Astrocyte of the spinal cord (primary cell): ENCODE measurements at regions not wholly inside any gene's neighbourhood (a gene's known extent, or its start where the extent isn't known, plus 50 kb on each side); places are given as distances from the start of the nearest gene placed in this dataset.

Source experiments
- DNase-seq: peaks from one replicate; pipeline ENCODE4 v3.0.0; 2011; ENCODE audit warnings: low read depth, low spot score
- H3K4me3 ChIP-seq: 2 replicates; pipeline ENCODE4 v1.5.1; 2011; ENCODE audit warnings: low read depth, mild to moderate bottlenecking, low read length, moderate library complexity
- in situ Hi-C: cut with HindIII; loops from 2 replicates; pipeline ENCODE4 v1.10.0; 2017; ENCODE audit warnings: low sequenced_read_pairs
- TF ChIP-seq, protein P1 (sequence below): IDR thresholded peaks from 2 replicates; pipeline ENCODE4 v1.5.1; 2012; ENCODE audit warnings: low read depth, mild to moderate bottlenecking, low read length, inconsistent platforms

DNA sequence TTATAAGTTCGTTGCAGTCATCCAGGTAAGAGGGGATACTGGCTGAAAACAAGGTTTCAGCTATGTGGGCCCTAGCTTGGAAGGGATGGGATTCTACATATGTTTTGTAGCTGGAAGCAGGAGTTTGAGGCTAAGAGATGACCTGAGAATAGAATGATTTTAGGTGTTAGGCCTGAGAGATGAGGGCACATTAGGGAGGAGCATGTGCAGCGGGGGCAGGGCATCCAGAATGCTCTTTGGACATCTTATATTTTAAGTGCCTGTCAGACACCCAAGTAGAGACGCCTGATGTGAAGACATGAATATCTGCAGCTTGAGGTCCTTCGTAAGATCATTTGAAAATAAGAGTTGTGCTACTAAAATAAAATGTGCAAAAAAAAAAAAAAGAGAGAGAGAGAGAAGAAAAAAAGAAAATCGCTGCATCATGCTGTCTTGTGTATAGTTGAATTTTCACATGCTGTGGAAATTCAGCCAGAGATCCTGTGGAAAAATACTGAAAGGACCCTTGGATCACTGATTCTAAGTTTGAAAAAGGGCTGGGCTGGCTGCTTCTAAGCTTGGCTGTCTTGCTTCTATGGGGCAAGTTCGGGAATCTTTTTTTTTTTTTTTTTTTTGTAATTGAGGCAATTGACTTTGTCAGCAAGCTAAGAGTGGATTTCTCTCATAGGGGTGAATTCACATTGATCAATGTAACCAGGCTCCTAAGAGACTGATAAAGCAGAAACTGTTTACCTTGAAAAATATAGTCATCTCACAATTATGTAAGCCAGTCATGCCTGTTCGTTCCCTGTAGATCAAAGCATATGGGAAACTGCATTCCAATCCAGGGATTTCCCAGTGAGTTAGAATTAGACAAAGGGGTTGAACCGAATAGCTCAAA is 341.0 kb upstream of the GATB start:
- TF ChIP-seq, protein P1, sequence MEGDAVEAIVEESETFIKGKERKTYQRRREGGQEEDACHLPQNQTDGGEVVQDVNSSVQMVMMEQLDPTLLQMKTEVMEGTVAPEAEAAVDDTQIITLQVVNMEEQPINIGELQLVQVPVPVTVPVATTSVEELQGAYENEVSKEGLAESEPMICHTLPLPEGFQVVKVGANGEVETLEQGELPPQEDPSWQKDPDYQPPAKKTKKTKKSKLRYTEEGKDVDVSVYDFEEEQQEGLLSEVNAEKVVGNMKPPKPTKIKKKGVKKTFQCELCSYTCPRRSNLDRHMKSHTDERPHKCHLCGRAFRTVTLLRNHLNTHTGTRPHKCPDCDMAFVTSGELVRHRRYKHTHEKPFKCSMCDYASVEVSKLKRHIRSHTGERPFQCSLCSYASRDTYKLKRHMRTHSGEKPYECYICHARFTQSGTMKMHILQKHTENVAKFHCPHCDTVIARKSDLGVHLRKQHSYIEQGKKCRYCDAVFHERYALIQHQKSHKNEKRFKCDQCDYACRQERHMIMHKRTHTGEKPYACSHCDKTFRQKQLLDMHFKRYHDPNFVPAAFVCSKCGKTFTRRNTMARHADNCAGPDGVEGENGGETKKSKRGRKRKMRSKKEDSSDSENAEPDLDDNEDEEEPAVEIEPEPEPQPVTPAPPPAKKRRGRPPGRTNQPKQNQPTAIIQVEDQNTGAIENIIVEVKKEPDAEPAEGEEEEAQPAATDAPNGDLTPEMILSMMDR, result no peak
- in situ Hi-C loops, result no loop called here
- peak; percentile 40 for DNase-seq
- no peak overlapping the region for H3K4me3 ChIP-seq

DNA sequence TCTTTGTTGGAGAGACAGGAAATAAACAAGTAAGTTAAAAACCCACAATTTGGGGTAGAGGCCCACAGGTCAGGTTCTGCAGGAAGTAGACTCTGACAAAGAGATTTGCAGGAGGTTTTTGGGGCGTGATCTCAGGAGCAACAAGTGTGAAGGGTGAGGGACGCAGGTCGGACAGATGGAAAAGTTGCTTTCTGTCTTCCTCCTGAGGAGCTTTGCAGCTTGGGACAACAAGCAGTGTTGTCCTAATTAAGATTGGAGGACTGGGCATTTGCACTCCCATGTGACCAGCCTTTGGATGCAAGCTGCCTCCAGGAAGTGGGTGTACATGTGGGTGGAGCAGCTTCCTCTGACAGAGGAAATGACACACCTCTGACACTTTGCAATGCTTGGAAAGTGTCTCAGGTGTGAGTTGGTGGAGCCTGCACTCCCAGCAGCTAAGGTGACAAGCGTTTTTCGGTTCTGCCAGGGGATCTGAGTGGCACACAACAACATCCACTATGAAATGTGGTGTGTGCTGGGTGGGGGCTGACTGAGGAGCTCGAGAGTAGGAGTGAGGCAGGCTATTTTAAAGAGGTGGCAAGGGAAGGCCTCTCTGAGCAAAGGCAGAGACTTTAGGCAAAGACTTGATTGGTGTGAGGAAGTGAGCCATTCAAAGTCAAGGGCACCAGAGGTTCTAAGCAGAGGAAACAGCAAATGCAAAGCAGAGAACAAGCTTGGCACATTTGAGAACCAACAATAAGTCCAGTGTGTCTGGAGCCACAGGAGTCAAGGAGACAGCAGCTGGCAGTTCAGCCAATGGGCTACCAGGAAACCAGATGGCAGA is 339.8 kb upstream of the GATB start:
- DNase-seq, result no peak
- H3K4me3 ChIP-seq, result no peak overlapping the region
- in situ Hi-C loops, result no loop called here
- TF ChIP-seq, protein P1, result no peak

DNA sequence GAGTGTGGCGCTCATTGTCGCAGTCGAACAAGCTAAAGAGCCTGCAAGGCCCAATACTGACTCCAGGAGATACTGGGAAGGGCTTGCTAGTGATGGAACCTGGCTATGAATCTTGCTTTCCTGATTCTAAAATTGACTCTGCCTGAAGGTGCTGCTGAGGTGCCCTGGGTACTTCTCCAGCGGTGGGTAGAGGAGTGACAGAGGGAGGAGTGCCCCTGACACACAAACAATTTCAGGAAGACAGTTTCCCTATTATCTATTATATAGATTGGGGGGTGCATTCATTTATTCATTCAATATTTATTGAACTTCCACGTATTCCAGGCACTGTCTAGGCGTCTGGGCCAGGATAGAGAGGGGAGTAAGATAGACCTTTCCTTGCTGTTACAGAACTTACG is 339.2 kb upstream of the GATB start:
- DNase-seq, result no peak
- no peak overlapping the region for H3K4me3 ChIP-seq
- TF ChIP-seq, protein P1, result no peak
- in situ Hi-C loops, result no loop called here

DNA sequence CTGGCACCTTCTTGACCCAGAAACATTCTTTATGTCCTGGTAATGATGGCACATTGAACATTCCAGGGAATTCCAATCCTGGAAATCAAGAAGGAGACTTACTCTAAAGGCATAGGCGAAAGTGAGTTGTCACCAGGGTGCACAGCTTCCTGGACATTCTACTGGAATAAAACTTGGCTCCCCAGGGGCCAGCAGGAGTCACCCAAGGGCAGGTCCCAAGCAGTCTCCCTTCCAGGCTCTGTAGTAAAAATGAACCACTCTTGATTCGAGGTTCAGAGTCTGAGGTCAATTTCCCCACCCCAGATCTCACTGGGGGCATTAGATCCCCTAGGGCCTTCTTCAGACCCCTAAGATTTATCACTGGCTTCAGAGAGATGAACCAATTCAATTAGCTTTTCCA is 338.7 kb upstream of the GATB start:
- DNase-seq, result no peak
- TF ChIP-seq, protein P1, result peak; percentile 7
- in situ Hi-C loops, result no loop called here
- H3K4me3 ChIP-seq, result no peak overlapping the region

DNA sequence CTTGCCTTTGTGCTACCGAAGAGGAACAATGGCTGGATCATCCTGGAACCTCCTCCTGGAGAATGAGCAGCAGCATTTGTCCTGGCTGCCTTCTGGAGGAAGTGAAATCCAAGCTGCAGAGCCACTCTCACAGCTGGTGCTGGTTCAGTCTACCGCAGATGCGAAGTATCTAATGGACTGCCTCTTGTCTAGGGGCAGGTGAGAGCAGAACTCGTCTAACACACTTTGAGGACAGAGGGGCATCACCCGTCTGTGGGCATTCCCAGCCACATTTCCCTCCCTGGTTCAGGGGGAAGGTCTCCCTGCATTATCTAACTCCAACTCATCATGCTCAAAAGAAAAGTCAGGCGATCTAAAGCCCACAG is 338.2 kb upstream of the GATB start:
- DNase-seq, result no peak
- TF ChIP-seq, protein P1, result no peak
- in situ Hi-C loops, result no loop called here
- no peak overlapping the region for H3K4me3 ChIP-seq

DNA sequence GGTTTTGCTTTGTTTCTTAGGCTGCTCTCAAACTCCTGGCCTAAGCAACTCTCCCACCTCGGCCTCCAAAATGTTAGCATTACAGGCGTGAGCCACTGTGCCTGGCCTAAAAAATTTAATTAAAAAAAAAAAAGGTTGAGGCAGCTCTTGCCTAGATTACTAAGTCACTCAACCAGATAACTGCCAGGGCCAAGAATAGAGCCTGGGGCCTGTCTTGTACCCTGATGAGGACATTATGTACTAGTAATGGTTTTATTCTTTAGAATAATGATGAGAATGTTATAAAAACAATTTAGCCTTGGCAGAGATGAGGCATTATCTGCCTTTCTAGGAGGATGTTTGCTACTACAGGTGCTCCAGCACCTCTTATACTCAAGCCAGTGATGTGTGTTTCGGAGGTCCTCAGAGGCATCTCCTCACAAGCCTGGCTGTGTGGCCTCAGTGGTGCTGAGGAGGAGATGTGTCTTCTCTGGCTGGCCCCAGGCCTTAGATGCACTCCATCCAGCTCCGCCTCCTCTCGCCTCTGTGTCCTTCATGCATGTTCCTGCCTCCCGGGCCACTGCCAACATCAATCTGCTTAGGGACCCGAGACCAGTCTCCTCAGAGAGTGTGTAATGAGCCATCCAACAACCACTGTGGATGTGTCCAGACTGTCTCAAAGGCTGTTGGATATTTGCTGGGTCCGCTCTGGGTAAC is 337.7 kb upstream of the GATB start:
- TF ChIP-seq, protein P1, result no peak
- no peak for DNase-seq
- in situ Hi-C loops, result no loop called here
- H3K4me3 ChIP-seq, result no peak overlapping the region
